GM21526 (cell line): ENCODE measurements at regions not wholly inside any gene's neighbourhood (a gene's known extent, or its start where the extent isn't known, plus 50 kb on each side); places are given as distances from the start of the nearest gene placed in this dataset.
"Not testable (repeated sequence)": the region's sequence is repeated elsewhere in the genome, so short reads cannot be mapped to it uniquely, and the experiment has no call there.

Experiments used
- ATAC-seq: cut with Tn5 transposase; IDR thresholded peaks from one replicate; pipeline ENCODE4 v1.9.1; 2021; ENCODE audit warnings: moderate library complexity; ENCODE audit not compliant: unreplicated experiment, low FRiP score

GRCh38 chr6:153325661-153326060 lies 194.6 kb upstream of the RGS17 start:
- no peak for ATAC-seq

GRCh38 chr6:153312634-153313033 lies 181.6 kb upstream of the RGS17 start:
- ATAC-seq: peak; percentile 83

- no peak for ATAC-seq
Measured at GRCh38 chr6:153309651-153310050, 178.6 kb upstream of the RGS17 start.

GRCh38 chr6:153302133-153302532 lies 171.1 kb upstream of the RGS17 start:
- ATAC-seq: no peak

GRCh38 chr6:153301602-153302001 lies 170.5 kb upstream of the RGS17 start:
- ATAC-seq: peak; percentile 73

GRCh38 chr6:153282456-153282855 lies 151.4 kb upstream of the RGS17 start:
- not testable (repeated sequence) for ATAC-seq

- ATAC-seq: no peak
Measured at GRCh38 chr6:153275997-153276396, 144.9 kb upstream of the RGS17 start.

GRCh38 chr6:153272201-153272980 lies 141.3 kb upstream of the RGS17 start:
- ATAC-seq: no peak

GRCh38 chr6:153263489-153263888 lies 132.4 kb upstream of the RGS17 start:
- no peak for ATAC-seq

GRCh38 chr6:153251326-153251725 lies 120.2 kb upstream of the RGS17 start:
- ATAC-seq: no peak

GRCh38 chr6:153237670-153238069 lies 106.6 kb upstream of the RGS17 start:
- ATAC-seq: no peak

- ATAC-seq: peak; percentile 74
Measured at GRCh38 chr6:153231048-153231646, 100.1 kb upstream of the RGS17 start.

GRCh38 chr6:153218184-153218792 lies 87.2 kb upstream of the RGS17 start:
- ATAC-seq: no peak

GRCh38 chr6:153216789-153217188 lies 85.7 kb upstream of the RGS17 start:
- no peak for ATAC-seq

- no peak for ATAC-seq
Measured at GRCh38 chr6:153215242-153215641, 84.2 kb upstream of the RGS17 start.

GRCh38 chr6:153214436-153214835 lies 83.4 kb upstream of the RGS17 start:
- ATAC-seq: no peak

GRCh38 chr6:153210083-153210482 lies 79.0 kb upstream of the RGS17 start:
- peak; percentile 91 for ATAC-seq

- no peak for ATAC-seq
Measured at GRCh38 chr6:153208706-153209105, 77.6 kb upstream of the RGS17 start.

- no peak for ATAC-seq
Measured at GRCh38 chr6:153207617-153208016, 76.5 kb upstream of the RGS17 start.

GRCh38 chr6:153207006-153207405 lies 75.9 kb upstream of the RGS17 start:
- no peak for ATAC-seq

GRCh38 chr6:153192943-153193885 lies 62.1 kb upstream of the RGS17 start:
- no peak for ATAC-seq
